GM19239 (cell line): ENCODE measurements at regions not wholly inside any gene's neighbourhood (a gene's known extent, or its start where the extent isn't known, plus 50 kb on each side); places are given as distances from the start of the nearest gene placed in this dataset.
"Not testable (repeated sequence)": the region's sequence is repeated elsewhere in the genome, so short reads cannot be mapped to it uniquely, and the experiment has no call there.

Experiments used
- DNase-seq: peaks from one replicate; pipeline ENCODE4 v3.0.0; 2011; ENCODE audit warnings: low spot score; ENCODE audit not compliant: insufficient read length
- FAIRE-seq: peaks from 2 replicates; lab custom pipeline; 2011; peaks lifted over from hg19 to GRCh38; lab: Jason Lieb, UNC

- FAIRE-seq (peak; percentile 11), DNase-seq (no peak)
Measured at GRCh38 chr3:152656214-152656971, 178.5 kb upstream of the P2RY1 start.

- no peak for DNase-seq
- no peak for FAIRE-seq
Measured at GRCh38 chr3:152656972-152657355, 178.0 kb upstream of the P2RY1 start.

DNA sequence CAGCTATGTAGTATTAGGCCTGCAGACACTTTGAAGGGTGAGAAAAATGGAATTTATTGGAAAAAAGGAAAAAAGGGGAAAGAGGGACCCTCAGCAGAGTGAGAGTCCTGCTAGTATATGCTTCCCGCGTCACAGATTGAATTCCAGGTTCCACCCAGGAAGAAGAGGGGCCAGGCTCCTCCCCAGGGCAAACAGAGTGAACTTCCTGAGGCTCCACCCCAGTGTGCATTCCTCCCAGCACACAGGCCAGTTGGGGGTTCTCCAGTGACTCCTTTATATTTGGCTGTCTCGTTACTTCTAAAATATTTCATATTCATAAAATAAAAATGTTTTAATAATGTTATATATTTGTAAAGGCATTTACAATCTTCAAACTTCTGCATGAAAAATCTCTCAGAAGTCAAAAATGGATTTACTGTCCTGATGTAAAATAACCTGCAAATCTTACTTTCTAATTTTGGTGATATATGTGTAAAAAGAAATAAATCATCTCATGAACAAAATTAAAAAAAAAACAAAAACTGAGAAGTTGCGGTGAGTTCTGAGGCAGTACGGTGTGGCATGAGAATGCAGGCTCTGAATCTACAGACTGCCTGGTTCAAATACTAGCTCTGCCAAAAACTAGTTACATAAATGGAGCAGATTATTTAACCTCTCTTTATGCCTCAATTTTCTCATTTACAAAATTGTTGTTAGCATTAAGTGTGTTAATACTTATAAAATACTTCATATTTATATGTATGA, 175.8 kb upstream of the P2RY1 start:
- FAIRE-seq = no peak
- no peak for DNase-seq

DNA sequence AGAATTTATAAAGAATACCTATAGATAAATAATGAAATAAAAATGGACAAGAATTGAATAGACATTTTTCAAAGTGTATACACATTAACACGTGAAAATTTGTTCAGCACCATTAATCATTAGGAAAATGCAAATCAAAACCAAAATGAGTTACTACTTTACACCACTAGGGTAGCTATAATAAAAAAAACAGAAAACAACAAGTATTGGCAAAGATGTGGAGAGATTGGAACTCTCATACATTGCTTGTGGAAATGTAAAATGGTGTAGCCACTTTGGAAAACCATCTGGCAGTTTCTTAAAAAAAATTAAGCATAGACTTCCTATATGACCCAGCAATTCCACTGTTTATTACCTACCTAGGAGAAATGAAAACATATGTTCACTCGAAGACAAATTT, 172.8 kb upstream of the P2RY1 start:
- DNase-seq (no peak), FAIRE-seq (no peak)

- DNase-seq (no peak), FAIRE-seq (no peak)
Measured at GRCh38 chr3:152664766-152665165, 170.2 kb upstream of the P2RY1 start.

- FAIRE-seq (no peak), DNase-seq (no peak)
Measured at GRCh38 chr3:152667267-152667666, 167.7 kb upstream of the P2RY1 start.

DNA sequence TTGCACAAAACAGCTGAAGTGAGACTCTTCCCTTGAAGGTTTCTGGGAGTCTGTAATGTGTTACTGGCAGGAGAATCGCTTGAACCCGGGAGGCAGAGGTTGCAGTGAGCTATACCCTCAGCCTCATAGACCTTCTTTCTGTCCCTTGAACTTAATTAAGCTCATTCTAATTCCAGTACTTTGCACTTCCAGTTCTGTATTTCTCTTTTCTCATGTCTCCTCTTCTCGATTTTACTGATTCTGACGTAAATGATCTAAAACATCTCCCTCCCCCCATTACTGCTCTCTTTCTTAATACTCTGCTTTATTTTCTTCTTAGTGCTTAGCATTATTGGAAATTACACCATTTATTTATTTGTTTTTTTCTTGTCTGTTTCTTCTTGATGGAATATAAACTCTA, 165.4 kb upstream of the P2RY1 start:
- FAIRE-seq = no peak
- no peak for DNase-seq

- FAIRE-seq = no peak
- DNase-seq = no peak
Measured at GRCh38 chr3:152671446-152672319, 163.2 kb upstream of the P2RY1 start.

GRCh38 chr3:152672320-152672649, 162.6 kb upstream of the P2RY1 start:
- no peak for FAIRE-seq

DNA sequence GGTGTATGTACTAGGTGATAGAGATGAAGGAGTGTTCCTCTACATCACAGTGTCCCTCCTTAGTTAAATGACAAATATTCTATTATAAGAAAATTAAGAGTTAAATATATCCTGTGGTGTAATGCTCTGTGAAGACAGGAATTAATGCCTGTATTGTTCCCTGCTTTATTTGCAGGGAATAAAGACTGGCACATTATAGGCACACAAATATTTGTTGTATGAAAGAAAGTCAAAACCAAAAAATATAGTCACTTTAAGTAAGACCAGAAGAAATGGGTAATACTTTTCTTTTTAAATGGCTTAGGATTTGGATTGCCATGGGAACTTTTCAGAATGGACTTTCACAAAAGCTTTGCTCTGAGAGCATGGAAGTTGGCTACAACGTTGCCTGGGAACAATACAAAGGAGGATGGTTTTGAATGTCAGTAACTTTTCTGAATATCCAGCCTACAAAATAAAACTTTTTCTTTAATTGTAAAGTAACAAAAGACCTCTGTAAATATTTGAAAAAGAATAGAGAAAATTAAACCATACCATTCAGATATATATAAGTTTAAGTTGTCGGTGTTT, 158.0 kb upstream of the P2RY1 start:
- FAIRE-seq (no peak), DNase-seq (no peak)

More at GRCh38 chr3:152672320-152672649, 162.6 kb upstream of the P2RY1 start:
- no peak for DNase-seq

DNA sequence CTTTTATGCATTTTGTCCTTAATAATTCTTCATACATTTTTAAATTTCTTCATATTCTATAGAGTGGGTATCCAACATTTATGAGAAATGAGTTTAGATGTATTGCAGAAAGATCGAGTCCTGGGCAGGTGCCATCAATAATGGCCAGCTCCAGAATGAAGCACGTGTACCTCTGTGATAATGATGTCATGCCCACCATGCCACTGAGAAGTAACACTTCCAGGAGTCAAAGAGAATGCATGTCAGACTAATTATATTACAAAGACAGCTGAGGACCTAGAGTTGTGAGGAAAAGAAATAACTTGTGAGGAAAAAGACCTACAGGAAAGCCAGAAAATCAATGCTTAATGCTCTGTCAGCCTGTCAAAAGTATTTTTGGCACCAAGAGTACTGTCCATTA, 157.4 kb upstream of the P2RY1 start:
- FAIRE-seq (no peak), DNase-seq (no peak)

DNA sequence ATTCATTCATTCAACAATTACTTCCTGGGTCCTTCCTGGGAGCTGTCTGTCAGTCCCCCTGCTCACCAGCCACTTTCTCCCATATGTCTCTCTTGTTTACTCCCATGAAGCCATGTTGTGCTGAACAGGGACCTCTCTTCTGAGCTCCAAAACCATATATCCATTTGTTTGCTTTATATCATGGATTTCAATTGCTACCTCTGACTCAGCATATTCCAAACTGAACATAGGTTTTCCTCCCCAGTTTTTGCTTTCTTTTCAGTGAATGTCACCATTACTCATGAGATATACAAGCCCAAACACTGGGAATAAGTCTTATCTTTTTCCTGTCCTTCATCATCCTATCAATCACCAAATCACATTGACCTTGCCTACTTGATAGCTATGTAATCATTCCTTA, 152.5 kb upstream of the P2RY1 start:
- FAIRE-seq (no peak), DNase-seq (no peak)

DNA sequence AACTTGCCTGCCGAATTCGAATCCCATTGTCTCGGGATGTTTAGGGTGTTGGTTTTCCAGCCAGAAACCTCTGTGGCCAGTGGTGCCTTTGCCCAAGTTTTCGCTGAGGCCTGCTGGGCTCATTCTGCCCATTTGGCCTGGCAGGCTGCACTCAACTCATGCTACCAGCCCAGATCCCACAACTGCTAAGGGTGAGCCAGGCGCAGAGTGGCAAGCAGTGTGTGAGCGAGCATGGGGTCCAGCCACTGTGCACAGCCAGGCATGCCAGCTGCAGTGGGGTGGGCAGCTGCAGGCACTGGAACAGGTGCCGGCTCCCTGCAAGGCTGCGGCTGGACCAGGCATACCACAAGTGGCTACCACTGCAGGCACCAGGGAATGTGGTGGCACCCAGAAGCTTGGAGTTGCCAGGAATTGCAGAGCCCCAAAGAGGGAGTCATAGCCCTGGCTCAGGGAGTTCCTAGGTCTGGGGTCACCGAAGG, 151.4 kb upstream of the P2RY1 start:
- no peak for DNase-seq
- FAIRE-seq = no peak

DNA sequence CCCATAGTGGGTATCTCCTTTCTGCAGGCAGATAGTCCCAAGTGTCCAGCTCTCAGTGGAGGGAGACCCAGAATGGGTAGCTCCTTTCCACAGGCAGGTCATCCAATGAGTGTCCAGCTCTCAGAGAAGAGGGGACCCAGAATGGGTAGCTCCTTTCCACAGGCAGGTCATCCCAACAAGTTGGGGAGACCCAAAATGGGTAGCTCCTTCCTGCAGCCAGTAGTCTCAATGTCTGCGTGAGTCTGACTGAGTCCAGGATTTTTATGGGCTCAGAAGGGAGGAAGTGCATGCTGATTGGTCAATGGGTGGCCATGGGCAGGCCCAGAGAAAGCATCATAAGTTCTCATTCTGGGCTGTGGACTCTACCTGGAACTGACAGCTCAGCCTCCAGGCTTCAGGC, 150.7 kb upstream of the P2RY1 start:
- no peak for FAIRE-seq
- DNase-seq = no peak

DNA sequence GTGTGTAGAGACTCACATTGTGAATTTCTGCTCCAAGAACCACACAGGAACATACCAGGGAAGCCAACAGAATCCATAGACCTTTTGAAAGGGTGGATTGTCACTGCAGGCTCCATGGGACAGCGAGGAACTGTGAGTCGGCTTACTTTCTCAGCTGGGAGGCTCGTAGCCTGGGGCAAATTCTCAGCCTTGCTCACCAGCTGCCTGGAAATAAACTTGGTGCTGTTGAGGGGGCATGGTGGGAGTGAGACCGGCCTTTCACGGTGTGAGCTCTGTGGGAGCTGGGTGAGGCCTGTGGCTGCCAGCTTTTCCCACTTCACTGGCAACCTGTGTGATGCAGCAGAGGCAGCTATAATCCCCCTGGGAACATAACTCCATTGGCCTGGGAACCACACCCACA, 146.6 kb upstream of the P2RY1 start:
- FAIRE-seq = no peak
- DNase-seq = no peak

GRCh38 chr3:152692326-152692725, 142.6 kb upstream of the P2RY1 start:
- not testable (repeated sequence) for DNase-seq, FAIRE-seq

- not testable (repeated sequence) for DNase-seq, FAIRE-seq
Measured at GRCh38 chr3:152693521-152694250, 141.2 kb upstream of the P2RY1 start.

DNA sequence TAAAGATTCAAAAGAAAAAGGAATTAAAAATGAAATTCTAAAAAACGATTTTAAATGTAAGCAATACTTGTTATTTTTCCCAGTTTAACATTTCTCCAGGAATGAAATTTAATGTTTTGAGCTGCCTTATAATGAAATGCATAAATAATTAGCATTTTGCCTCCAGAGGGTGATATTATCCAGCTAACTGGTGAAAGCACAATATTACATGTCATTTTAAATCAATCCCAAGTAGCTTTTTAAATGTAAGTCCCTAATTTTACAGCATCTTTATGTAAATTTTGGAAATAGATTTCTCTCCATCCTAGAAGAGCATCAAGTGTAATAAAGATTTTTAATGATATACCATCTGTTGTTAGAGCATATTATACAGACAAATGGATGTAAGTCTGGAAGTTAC, 139.1 kb upstream of the P2RY1 start:
- FAIRE-seq = no peak
- no peak for DNase-seq

DNA sequence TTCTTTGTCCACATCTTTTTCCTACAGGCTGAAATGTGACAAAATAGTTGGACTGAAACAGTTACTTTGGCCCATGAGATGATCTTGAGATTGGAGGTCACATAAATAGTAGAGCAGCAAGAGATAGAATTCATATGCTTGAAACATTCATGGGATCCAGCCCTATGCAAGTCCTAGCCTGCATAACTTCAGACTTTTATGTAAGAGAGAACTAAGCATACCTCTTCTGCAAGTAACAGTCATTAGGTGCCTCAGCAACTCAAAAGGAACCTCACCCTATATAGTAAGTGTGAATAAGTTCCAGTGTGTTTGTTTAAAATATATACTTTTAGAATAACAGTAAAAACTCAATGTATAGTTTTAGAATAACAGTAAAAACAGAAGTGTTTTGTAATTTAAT, 138.0 kb upstream of the P2RY1 start:
- FAIRE-seq = no peak
- DNase-seq = no peak
